Fibroblast of the conjunctiva (primary cell): ENCODE measurements at regions not wholly inside any gene's neighbourhood (a gene's known extent, or its start where the extent isn't known, plus 50 kb on each side); places are given as distances from the start of the nearest gene placed in this dataset.

Experiments
- DNase-seq: peaks from one replicate; pipeline ENCODE4 v3.0.0-alpha.2; 2010; ENCODE audit warnings: low read depth

- DNase-seq, result no peak
These were observed 67.2 kb upstream of the DLK1 start for GRCh38 chr14:100659345-100660001.

GRCh38 chr14:100660498-100660881 is 66.2 kb upstream of the DLK1 start:
- DNase-seq, result no peak

- DNase-seq, result no peak
These were observed 65.6 kb upstream of the DLK1 start for GRCh38 chr14:100660882-100661635.

GRCh38 chr14:100662879-100663760 is 63.6 kb upstream of the DLK1 start:
- no peak for DNase-seq

- DNase-seq, result no peak
These were observed 63.0 kb upstream of the DLK1 start for GRCh38 chr14:100663761-100664052.

- no peak for DNase-seq
These were observed 62.5 kb upstream of the DLK1 start for GRCh38 chr14:100664231-100664630.

GRCh38 chr14:100664841-100665510 is 61.7 kb upstream of the DLK1 start:
- peak; percentile 79 for DNase-seq

- DNase-seq, result no peak
These were observed 61.1 kb upstream of the DLK1 start for GRCh38 chr14:100665511-100666032.

GRCh38 chr14:100666403-100666802 is 60.3 kb upstream of the DLK1 start:
- no peak for DNase-seq

- DNase-seq, result no peak
These were observed 59.8 kb upstream of the DLK1 start for GRCh38 chr14:100666851-100667250.

GRCh38 chr14:100667656-100668055 is 59.0 kb upstream of the DLK1 start:
- DNase-seq, result no peak

GRCh38 chr14:100668352-100668751 is 58.3 kb upstream of the DLK1 start:
- DNase-seq, result no peak

- no peak for DNase-seq
These were observed 57.7 kb upstream of the DLK1 start for GRCh38 chr14:100669011-100669412.

GRCh38 chr14:100669468-100669867 is 57.2 kb upstream of the DLK1 start:
- DNase-seq, result no peak

GRCh38 chr14:100670017-100670752 is 56.5 kb upstream of the DLK1 start:
- no peak for DNase-seq

GRCh38 chr14:100670753-100671049 is 56.0 kb upstream of the DLK1 start:
- DNase-seq, result no peak

GRCh38 chr14:100671386-100671901 is 55.2 kb upstream of the DLK1 start:
- no peak for DNase-seq

GRCh38 chr14:100671906-100672305 is 54.8 kb upstream of the DLK1 start:
- DNase-seq, result no peak

- DNase-seq, result no peak
These were observed 53.4 kb upstream of the DLK1 start for GRCh38 chr14:100673085-100673806.

- no peak for DNase-seq
These were observed 52.9 kb upstream of the DLK1 start for GRCh38 chr14:100673807-100674154.

- DNase-seq, result no peak
These were observed 52.3 kb upstream of the DLK1 start for GRCh38 chr14:100674428-100674827.
